NCI-H2196 (cell line): ENCODE measurements at regions not wholly inside any gene's neighbourhood (a gene's known extent, or its start where the extent isn't known, plus 50 kb on each side); places are given as distances from the start of the nearest gene placed in this dataset.

Experiments
- DNase-seq: peaks from one replicate; lab custom pipeline; 2025; ENCODE audit not compliant: unreplicated experiment; lab: John Stamatoyannopoulos, UW

GRCh38 chr2:225097035-225097434 lies 54.8 kb upstream of the DOCK10 start:
- no peak for DNase-seq
